BLaER1 (cell line): ENCODE measurements at regions not wholly inside any gene's neighbourhood (a gene's known extent, or its start where the extent isn't known, plus 50 kb on each side); places are given as distances from the start of the nearest gene placed in this dataset.
"Not testable (repeated sequence)": the region's sequence is repeated elsewhere in the genome, so short reads cannot be mapped to it uniquely, and the experiment has no call there.

Source experiments
- H3K27ac ChIP-seq: shearing (Covaris generic); formaldehyde crosslinking; 2 replicates; pipeline ENCODE4 v1.8.1; 2022
- H3K27me3 ChIP-seq: shearing (Covaris generic); formaldehyde crosslinking; 2 replicates; pipeline ENCODE4 v1.8.1; 2022
- H3K36me3 ChIP-seq: shearing (Covaris generic); formaldehyde crosslinking; 2 replicates; pipeline ENCODE4 v1.8.1; 2022
- H3K4me1 ChIP-seq: shearing (Covaris generic); formaldehyde crosslinking; 2 replicates; pipeline ENCODE4 v1.8.1; 2022
- H3K4me2 ChIP-seq: shearing (Covaris generic); formaldehyde crosslinking; 2 replicates; pipeline ENCODE4 v1.8.1; 2022
- H3K4me3 ChIP-seq: shearing (Covaris generic); formaldehyde crosslinking; 2 replicates; pipeline ENCODE4 v1.8.1; 2022
- H3K9ac ChIP-seq: shearing (Covaris generic); formaldehyde crosslinking; 2 replicates; pipeline ENCODE4 v1.8.1; 2022
- H3K9me3 ChIP-seq: shearing (Covaris generic); formaldehyde crosslinking; 2 replicates; pipeline ENCODE4 v1.8.1; 2022
- H4K20me1 ChIP-seq: shearing (Covaris generic); formaldehyde crosslinking; 2 replicates; pipeline ENCODE4 v1.8.1; 2022
- Cebpa-rat ChIP-seq: shearing (Covaris generic); IDR thresholded peaks from 2 replicates; pipeline ENCODE4 v1.8.1; 2022

GRCh38 chr3:21195203-21195602 is 555.8 kb downstream of the ZNF385D start:
- no peak overlapping the region for H3K4me3 ChIP-seq
- no peak for TF ChIP-seq Cebpa-rat
- H3K4me2 ChIP-seq: no peak overlapping the region

GRCh38 chr3:21194036-21194435 is 557.0 kb downstream of the ZNF385D start:
- H3K9me3 ChIP-seq, H4K20me1 ChIP-seq, H3K9ac ChIP-seq, H3K4me3 ChIP-seq, H3K27ac ChIP-seq, H3K36me3 ChIP-seq, H3K4me1 ChIP-seq, H3K4me2 ChIP-seq, H3K27me3 ChIP-seq: not testable (repeated sequence)

More at GRCh38 chr3:21195203-21195602, 555.8 kb downstream of the ZNF385D start:
- Histone ChIP-seq H3K9me3 (no peaks in the 10 kb centered on the region), H4K20me1 (no peaks in the 10 kb centered on the region), H3K4me1 (no peaks in the 10 kb centered on the region), H3K27ac (no peak overlapping the region), H3K36me3 (no peaks in the 10 kb centered on the region), H3K27me3 (no peaks in the 10 kb centered on the region), H3K9ac (no peak overlapping the region)

- H3K4me2 ChIP-seq: no peak overlapping the region
- H3K27ac ChIP-seq: no peak overlapping the region
- no peaks in the 10 kb centered on the region for H3K4me1 ChIP-seq
- no peaks in the 10 kb centered on the region for H3K9me3 ChIP-seq
- H4K20me1 ChIP-seq: no peaks in the 10 kb centered on the region
- no peak overlapping the region for H3K4me3 ChIP-seq
- no peak for TF ChIP-seq Cebpa-rat
- no peak overlapping the region for H3K9ac ChIP-seq
- H3K27me3 ChIP-seq: no peaks in the 10 kb centered on the region
- H3K36me3 ChIP-seq: no peaks in the 10 kb centered on the region
Measured at GRCh38 chr3:21188459-21188858, 562.6 kb downstream of the ZNF385D start.

- TF ChIP-seq Cebpa-rat: no peak
Measured at GRCh38 chr3:21185816-21186314, 565.1 kb downstream of the ZNF385D start.

GRCh38 chr3:21174461-21174860 is 576.5 kb downstream of the ZNF385D start:
- H3K4me2 ChIP-seq: no peak overlapping the region
- H3K27me3 ChIP-seq: no peaks in the 10 kb centered on the region
- H3K36me3 ChIP-seq: no peaks in the 10 kb centered on the region
- peaks cover 9% of the 10 kb centered on the region for H3K9me3 ChIP-seq
- H3K4me3 ChIP-seq: no peak overlapping the region
- H3K9ac ChIP-seq: no peak overlapping the region
- H4K20me1 ChIP-seq: no peaks in the 10 kb centered on the region
- no peaks in the 10 kb centered on the region for H3K4me1 ChIP-seq
- H3K27ac ChIP-seq: no peak overlapping the region
- no peak for TF ChIP-seq Cebpa-rat

More at GRCh38 chr3:21185816-21186314, 565.1 kb downstream of the ZNF385D start:
- Histone ChIP-seq H3K4me1 (no peaks in the 10 kb centered on the region), H3K36me3 (no peaks in the 10 kb centered on the region), H4K20me1 (no peaks in the 10 kb centered on the region), H3K4me2 (no peak overlapping the region), H3K27ac (no peak overlapping the region), H3K27me3 (no peaks in the 10 kb centered on the region), H3K9me3 (no peaks in the 10 kb centered on the region), H3K9ac (no peak overlapping the region), H3K4me3 (no peak overlapping the region)

GRCh38 chr3:21170964-21171363 is 580.0 kb downstream of the ZNF385D start:
- no peaks in the 10 kb centered on the region for H3K9me3 ChIP-seq
- no peak overlapping the region for H3K9ac ChIP-seq
- H3K4me1 ChIP-seq: no peaks in the 10 kb centered on the region
- no peak for TF ChIP-seq Cebpa-rat
- no peak overlapping the region for H3K27ac ChIP-seq
- no peak overlapping the region for H3K4me2 ChIP-seq
- no peaks in the 10 kb centered on the region for H4K20me1 ChIP-seq
- H3K27me3 ChIP-seq: no peaks in the 10 kb centered on the region
- no peak overlapping the region for H3K4me3 ChIP-seq
- no peaks in the 10 kb centered on the region for H3K36me3 ChIP-seq

- Histone ChIP-seq H4K20me1 (no peaks in the 10 kb centered on the region), H3K27ac (no peak overlapping the region), H3K4me2 (no peak overlapping the region), H3K4me1 (no peaks in the 10 kb centered on the region), H3K27me3 (no peaks in the 10 kb centered on the region), H3K36me3 (no peaks in the 10 kb centered on the region), H3K9me3 (no peaks in the 10 kb centered on the region), H3K4me3 (no peak overlapping the region), H3K9ac (no peak overlapping the region)
- no peak for TF ChIP-seq Cebpa-rat
Measured at GRCh38 chr3:21169948-21170347, 581.1 kb downstream of the ZNF385D start.

- no peaks in the 10 kb centered on the region for H3K27me3 ChIP-seq
- H3K36me3 ChIP-seq: no peaks in the 10 kb centered on the region
- H3K27ac ChIP-seq: no peak overlapping the region
- TF ChIP-seq Cebpa-rat: no peak
- H3K4me2 ChIP-seq: no peak overlapping the region
- H3K9me3 ChIP-seq: no peaks in the 10 kb centered on the region
- no peak overlapping the region for H3K4me3 ChIP-seq
- H3K4me1 ChIP-seq: no peaks in the 10 kb centered on the region
- H4K20me1 ChIP-seq: no peaks in the 10 kb centered on the region
- H3K9ac ChIP-seq: no peak overlapping the region
Measured at GRCh38 chr3:21168471-21168870, 582.5 kb downstream of the ZNF385D start.

- Histone ChIP-seq H3K4me2 (no peak overlapping the region), H3K9ac (no peak overlapping the region), H3K9me3 (no peaks in the 10 kb centered on the region), H3K27me3 (no peaks in the 10 kb centered on the region), H4K20me1 (no peaks in the 10 kb centered on the region), H3K4me3 (no peak overlapping the region), H3K4me1 (no peaks in the 10 kb centered on the region), H3K36me3 (no peaks in the 10 kb centered on the region), H3K27ac (no peak overlapping the region)
- no peak for TF ChIP-seq Cebpa-rat
Measured at GRCh38 chr3:21163956-21164355, 587.1 kb downstream of the ZNF385D start.

- Histone ChIP-seq H4K20me1 (no peaks in the 10 kb centered on the region), H3K9me3 (0 out of 2 replicates have a peak, but pooled peaks cover 4% of the 10 kb centered on the region), H3K27ac (no peak overlapping the region), H3K9ac (no peak overlapping the region), H3K4me3 (no peak overlapping the region), H3K4me1 (peaks cover 9% of the 10 kb centered on the region), H3K27me3 (no peaks in the 10 kb centered on the region), H3K36me3 (no peaks in the 10 kb centered on the region), H3K4me2 (no peak overlapping the region)
- TF ChIP-seq Cebpa-rat: no peak
Measured at GRCh38 chr3:21159543-21159906, 591.5 kb downstream of the ZNF385D start.
